H54 (cell line): ENCODE measurements at regions not wholly inside any gene's neighbourhood (a gene's known extent, or its start where the extent isn't known, plus 50 kb on each side); places are given as distances from the start of the nearest gene placed in this dataset.

Experiments used
- DNase-seq: peaks from one replicate; pipeline ENCODE4 v3.0.0; 2011; ENCODE audit warnings: low spot score, mixed read lengths; ENCODE audit not compliant: insufficient read length
- FAIRE-seq: peaks from 3 replicates; lab custom pipeline; 2011; peaks lifted over from hg19 to GRCh38; lab: Jason Lieb, UNC
- POLR2A ChIP-seq: IDR thresholded peaks from 2 replicates; pipeline ENCODE4 v1.6.1; 2011; ENCODE audit warnings: low read depth, mild to moderate bottlenecking, low read length

DNA sequence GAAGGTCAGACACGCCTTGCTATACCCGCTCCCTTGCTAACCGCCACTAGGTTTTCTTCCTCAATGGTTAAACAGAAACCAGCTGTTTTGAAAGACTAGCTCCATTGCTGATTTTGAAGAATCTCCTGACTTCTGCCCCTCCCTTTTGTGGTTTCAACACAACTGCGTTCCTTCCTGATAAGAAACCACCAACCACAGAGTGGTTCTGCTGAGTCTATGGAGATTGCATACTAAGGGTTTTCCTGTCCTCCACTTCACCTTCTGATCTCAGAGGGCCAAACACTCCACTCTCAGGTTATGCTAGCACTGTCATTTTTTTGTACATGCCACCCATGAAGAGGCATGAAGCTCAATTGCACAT, 207.9 kb downstream of the MYLK4 start:
- no peak for FAIRE-seq
- no peak for TF ChIP-seq POLR2A
- DNase-seq, result no peak

GRCh38 chr6:2542101-2542857, 208.4 kb downstream of the MYLK4 start:
- DNase-seq, result no peak
- no peak for FAIRE-seq
- TF ChIP-seq POLR2A, result no peak

- FAIRE-seq (no peak), DNase-seq (no peak)
Observed at GRCh38 chr6:2536451-2536850, 214.3 kb downstream of the MYLK4 start.

DNA sequence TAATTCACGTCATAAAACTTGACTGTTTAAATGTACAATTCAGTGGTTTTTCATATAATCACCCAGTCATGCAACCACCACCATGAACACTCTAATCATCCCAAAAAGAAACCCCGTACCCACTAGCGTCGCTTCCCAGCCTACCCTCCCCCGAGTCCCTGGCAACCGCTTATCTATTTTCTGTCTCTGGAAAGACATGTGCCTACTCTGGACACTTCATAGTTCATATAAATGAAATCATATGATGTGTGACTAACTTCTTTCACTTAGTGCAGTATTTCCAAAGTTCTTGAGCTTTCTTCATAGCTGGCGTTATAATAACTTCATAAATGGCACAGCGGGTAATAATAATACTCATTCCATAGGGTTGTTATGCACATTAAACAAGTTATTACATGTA, 215.2 kb downstream of the MYLK4 start:
- no peak for DNase-seq
- no peak for FAIRE-seq
- TF ChIP-seq POLR2A, result no peak

More at GRCh38 chr6:2536451-2536850, 214.3 kb downstream of the MYLK4 start:
- no peak for TF ChIP-seq POLR2A

DNA sequence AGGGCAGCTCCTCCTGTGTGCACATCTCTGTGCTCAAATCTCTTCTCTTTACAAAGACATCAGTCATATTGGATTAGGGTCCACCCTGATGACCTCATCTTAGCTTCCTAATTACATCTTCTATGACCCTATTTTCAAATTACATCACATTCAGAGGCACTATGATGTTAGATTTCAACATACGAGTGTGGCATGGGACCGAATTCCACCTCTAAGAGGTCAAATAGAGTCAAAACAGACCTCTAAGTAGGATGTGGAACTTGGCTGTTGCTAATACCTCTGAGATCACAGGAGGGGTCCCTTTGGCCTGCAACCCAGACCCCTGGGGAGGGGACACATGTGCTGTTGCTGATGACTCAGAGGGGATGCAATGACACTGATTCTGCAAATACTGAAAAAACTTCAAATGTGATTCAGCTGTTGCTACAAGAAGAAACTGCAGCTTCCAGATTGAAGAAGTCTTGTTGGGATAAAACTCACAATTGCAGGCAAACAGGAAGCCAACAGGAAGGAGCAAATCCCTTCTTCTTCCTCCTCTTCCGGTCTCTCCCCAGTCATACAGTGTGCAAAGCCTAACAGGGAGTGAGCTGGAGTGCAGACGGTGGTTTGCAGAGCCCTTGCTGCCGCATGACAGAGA, 216.2 kb downstream of the MYLK4 start:
- no peak for TF ChIP-seq POLR2A
- FAIRE-seq (no peak), DNase-seq (no peak)

- no peak for TF ChIP-seq POLR2A
- DNase-seq (no peak), FAIRE-seq (no peak)
Observed at GRCh38 chr6:2531426-2532215, 219.1 kb downstream of the MYLK4 start.

DNA sequence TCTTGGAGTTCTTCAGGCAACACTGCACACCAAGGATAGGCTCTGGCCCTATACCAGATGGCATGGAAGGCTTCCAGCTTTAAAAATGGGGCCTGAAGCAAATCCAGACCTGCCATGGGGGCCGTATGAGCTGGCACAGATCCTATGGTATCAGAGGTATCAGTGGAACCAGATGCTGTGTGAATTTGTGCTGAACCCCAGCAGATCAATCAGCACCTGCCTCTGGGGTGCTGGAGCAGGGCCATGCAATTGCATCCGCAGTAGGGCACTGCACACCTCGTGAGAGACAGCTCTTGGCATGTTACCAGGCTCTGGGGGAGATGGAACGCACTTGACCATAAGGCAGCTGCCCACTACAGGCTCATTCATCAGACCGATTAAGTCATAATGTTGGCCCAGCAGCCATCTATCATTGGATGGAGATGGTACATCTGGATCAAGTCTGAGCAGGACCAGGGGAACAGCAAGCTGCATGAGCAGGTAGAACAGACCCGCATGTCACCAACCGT, 221.5 kb downstream of the MYLK4 start:
- no peak for TF ChIP-seq POLR2A
- no peak for DNase-seq
- FAIRE-seq, result no peak

DNA sequence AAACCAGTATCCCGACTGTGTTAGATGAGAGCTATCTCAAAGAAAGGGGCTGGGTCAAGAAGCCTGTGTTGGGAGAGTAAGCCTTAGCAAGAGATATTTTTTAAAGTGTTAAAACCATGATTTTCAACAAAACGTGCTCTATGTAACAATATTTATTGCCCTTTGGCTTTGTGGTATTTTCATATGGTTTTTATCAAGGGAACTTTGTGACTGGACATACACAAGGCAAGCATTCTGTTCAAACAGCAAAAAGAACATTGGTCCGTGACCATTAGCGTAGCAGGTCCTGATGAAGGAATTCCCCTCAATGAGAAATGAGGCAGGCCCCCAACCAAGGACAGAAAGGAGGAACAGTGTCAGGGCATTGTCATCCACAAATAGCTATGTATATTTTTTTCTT, 222.6 kb downstream of the MYLK4 start:
- no peak for TF ChIP-seq POLR2A
- no peak for DNase-seq
- FAIRE-seq, result no peak

- no peak for DNase-seq
- no peak for FAIRE-seq
- TF ChIP-seq POLR2A, result no peak
Observed at GRCh38 chr6:2526766-2527165, 224.0 kb downstream of the MYLK4 start.

DNA sequence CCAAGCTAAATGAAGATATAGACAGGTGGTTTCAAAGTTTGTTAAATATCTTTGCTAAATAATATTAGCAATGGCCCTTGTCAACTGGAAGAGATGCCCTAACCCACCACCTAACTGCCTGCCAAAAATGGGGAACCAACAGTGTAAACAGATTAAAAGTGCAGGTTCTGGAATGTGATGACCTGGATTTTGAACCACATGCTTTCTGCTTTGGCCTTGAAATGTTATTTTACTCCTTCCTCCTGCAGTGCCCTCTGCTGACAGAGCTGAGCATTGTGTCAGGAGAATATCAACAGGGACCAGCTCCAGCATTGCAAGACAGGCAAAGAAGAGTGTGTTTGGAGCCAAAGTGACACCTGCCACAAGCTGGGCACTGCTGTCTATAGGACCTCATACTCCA, 226.6 kb downstream of the MYLK4 start:
- no peak for DNase-seq
- no peak for FAIRE-seq
- TF ChIP-seq POLR2A, result no peak

GRCh38 chr6:2523061-2523460, 227.7 kb downstream of the MYLK4 start:
- no peak for FAIRE-seq
- no peak for DNase-seq
- TF ChIP-seq POLR2A, result no peak

- FAIRE-seq (peak; percentile 36), DNase-seq (no peak)
- no peak for TF ChIP-seq POLR2A
Observed at GRCh38 chr6:2522521-2522920, 228.2 kb downstream of the MYLK4 start.

DNA sequence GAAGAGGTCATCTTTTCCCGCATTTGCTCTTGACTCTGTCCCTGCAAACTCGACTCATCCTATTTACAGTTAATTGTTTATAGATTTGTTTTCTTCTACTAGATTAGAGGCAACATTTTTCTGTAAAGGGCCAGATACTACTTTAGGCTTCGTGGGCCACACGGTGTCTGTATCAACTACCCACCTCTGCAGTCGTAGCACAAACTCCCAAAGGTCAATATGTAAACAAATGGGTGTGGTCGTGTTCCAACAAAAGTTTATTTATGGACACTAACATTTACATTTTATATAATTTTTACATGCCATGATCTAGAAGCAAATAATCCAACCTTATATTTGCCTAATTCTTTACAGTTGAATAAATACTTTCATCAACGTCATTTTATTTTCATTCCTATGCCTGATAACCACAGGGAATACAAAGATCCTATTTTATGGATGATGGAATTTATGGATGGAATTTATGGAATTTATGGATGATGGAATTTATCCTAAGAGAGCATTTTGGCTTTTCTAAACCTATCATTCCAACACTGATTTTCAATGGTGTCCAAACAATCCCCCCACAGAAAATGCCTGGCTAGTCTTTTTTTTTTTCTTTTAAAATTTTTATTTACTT, 232.8 kb downstream of the MYLK4 start:
- TF ChIP-seq POLR2A, result no peak
- DNase-seq (no peak), FAIRE-seq (no peak)

DNA sequence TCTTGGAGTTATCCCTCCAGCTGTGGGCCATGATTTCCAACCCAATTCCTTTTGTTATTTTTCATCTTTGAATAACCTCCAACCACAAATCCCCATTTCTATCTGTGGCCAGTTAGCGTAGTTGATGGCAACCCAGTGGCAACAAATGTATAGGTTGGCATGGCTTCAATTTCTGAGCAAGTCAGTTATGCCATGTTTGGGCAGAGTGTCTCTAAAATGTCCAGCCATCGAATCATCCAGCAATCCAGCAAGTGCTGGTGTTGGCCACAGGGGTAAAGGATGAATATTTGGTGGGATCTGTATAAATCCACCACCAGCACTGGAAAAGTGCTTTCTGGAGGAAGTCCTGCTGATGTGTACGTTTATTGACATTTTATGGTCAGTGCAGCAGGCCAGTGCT, 233.3 kb downstream of the MYLK4 start:
- FAIRE-seq (no peak), DNase-seq (no peak)
- TF ChIP-seq POLR2A, result no peak

DNA sequence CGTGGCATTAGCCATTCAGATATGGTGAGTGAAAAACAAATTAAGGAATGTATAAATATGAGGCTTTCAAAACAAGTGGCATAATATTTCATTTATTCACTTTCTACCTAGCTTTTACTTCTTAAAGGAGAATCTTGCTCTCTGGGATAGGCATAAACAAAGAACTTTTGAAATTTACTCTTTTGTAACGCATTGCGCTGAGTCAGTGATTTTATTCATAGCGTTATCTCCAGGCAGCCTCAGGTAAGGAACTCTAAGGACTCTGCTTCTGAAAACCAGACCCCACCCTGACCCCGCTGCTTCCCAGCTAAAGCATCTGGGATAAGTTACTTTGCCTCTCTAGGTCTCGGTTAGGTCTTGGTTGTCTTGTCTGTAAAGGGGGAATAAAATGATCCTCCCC, 234.7 kb downstream of the MYLK4 start:
- no peak for FAIRE-seq
- TF ChIP-seq POLR2A, result no peak
- no peak for DNase-seq
